GM19455 (cell line): ENCODE measurements at regions not wholly inside any gene's neighbourhood (a gene's known extent, or its start where the extent isn't known, plus 50 kb on each side); places are given as distances from the start of the nearest gene placed in this dataset.

Source experiments
- ATAC-seq: cut with Tn5 transposase; IDR thresholded peaks from one replicate; pipeline ENCODE4 v1.9.1; 2021; ENCODE audit not compliant: unreplicated experiment

DNA sequence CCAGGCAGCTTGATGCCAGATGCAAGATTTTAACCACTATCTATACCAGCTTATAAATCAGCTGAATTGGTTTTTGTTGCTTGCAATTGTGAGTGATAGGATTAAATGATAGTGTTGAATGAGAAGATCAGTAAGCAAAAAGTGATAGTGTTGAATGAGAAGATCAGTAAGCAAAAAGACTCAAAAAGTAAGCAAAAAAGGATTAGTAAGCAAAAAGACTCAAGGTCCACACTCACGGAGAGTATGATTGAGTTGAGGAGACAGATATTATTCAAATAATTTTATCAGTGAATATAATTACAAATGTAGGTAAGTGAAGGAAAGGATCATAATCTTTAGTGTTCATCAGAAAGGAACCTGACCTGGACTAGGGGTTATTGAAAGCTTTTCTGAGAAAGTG lies 58.0 kb upstream of the ARRDC3 start:
- no peak for ATAC-seq

DNA sequence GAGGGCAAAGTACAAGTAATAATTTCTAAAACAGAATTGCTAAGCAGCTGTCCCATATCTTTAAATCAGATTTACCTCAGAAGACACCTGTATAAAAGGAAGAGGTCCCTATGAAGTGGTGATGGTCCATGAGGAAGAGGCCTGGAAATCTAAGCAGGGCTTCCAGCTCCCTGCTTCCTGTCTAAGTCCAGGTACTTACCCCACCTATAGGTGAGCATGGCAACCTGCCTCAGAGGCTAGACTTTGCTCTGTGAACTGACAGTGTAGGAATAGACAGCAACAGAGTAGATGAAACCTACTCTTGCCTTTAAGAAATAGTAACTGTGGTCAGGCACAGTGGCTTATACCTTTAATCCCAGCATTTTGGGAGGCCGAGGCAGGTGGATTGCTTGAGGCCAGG lies 55.8 kb upstream of the ARRDC3 start:
- ATAC-seq = no peak

DNA sequence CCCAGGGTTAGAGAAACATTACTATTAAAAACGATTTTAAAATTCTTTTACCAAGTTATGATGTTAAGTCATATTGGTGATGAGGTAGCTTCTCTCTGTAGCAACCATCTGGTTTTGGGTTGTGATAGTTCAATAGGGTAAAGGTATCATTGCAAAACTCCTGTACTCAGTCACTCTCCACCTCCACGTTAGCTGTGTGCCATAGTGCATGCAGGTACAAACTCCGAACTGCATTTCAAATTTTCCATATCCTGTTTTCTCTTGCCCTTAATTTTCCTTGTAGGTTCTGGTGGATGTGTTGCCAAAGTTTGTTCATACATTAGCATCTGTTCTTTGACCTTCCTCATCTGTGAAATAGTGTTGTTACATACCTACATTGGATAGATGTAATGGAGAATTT lies 53.1 kb upstream of the ARRDC3 start:
- no peak for ATAC-seq

DNA sequence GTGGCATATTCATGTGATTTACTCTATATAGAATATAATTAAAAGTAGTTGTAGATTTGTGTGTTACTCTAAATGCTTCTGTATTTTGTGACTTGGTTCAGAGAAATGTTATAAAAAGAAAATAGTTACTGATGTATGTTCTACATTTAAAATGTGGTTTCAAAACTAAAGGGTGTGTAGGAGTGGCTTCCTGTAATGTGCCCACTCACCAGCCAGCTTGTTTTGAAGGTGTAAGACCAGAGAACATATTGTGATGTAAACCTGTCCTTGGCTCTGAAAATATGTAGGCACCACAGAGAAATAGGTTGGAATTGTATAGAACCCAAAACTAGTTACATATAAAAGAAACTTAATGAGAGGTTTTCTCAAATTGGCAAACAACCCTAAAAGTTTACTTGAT lies 51.2 kb upstream of the ARRDC3 start:
- no peak for ATAC-seq

DNA sequence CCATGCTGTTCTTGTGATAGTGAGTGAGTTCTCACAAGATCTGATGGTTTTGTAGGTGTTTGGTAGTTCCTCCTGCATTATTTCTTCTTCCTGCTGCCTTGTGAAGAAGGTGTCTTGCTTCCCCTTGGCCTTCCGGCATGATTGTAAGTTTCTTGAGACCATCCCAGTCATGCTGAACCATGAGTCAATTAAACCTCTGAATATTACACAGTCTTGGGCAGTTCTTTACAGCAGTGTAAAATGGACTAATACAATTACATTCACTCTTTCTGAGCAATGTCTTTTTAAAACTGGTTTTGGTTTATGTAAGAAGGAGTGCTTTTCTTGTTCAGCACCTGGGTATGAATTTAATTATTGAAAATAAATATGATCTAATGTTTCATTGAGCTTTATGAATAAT lies 50.7 kb upstream of the ARRDC3 start:
- ATAC-seq = no peak
